ENCODE measurements at regions not wholly inside any gene's neighbourhood (a gene's known extent, or its start where the extent isn't known, plus 50 kb on each side); places are given as distances from the start of the nearest gene placed in this dataset.

GRCh38 chr1:182279724-182280503 is 111.7 kb downstream of the GLUL start:
- TF ChIP-seq JUN (CRISPR knock-in tag; IDR thresholded peaks at IDR 0.05), result no peak
- TF ChIP-seq TAF1 (CRISPR knock-in tag; IDR thresholded peaks at IDR 0.05), result no peak
- no peak for TF ChIP-seq ZNF274 (CRISPR knock-in tag; IDR thresholded peaks at IDR 0.05)
- TF ChIP-seq PRPF4 (IDR thresholded peaks at IDR 0.05; ENCODE audit: low read depth, low read length, poor library complexity, severe bottlenecking), result no peak
- TF ChIP-seq RFXAP (CRISPR knock-in tag; IDR thresholded peaks at IDR 0.05; ENCODE audit: borderline replicate concordance), result no peak
